ENCODE measurements at regions not wholly inside any gene's neighbourhood (a gene's known extent, or its start where the extent isn't known, plus 50 kb on each side); places are given as distances from the start of the nearest gene placed in this dataset.
"Not testable (repeated sequence)": the region's sequence is repeated elsewhere in the genome, so short reads cannot be mapped to it uniquely, and the experiment has no call there.

GRCh38 chr9:22654833-22655232 is 208.2 kb downstream of the DMRTA1 start:
- no peak for TF ChIP-seq EZH2phosphoT487 (conservative IDR thresholded peaks at IDR 0.05; ENCODE audit: low read length)
- no peak for TF ChIP-seq CTCF (IDR thresholded peaks at IDR 0.05; ENCODE audit: insufficient read depth, low read length, poor library complexity, severe bottlenecking)
- Histone ChIP-seq H3K4me3 (ENCODE audit: insufficient read depth, low read length, poor library complexity, severe bottlenecking) (no peak overlapping the region), H3K36me3 (ENCODE audit: low read length) (no peaks in the 10 kb centered on the region), H3F3A (ENCODE audit: insufficient read depth) (no peaks in the 10 kb centered on the region), H3K9ac (ENCODE audit: low read length) (no peak overlapping the region), H3K27ac (ENCODE audit: low read depth, low read length) (no peak overlapping the region), H3K4me2 (ENCODE audit: low read depth, low read length, poor library complexity, severe bottlenecking) (no peak overlapping the region), H3K27me3 (ENCODE audit: low read length) (no peaks in the 10 kb centered on the region), H2AFZ (ENCODE audit: low read depth, low read length, severe bottlenecking) (no peak overlapping the region), H3K79me2 (ENCODE audit: insufficient read depth, low read length) (no peaks in the 10 kb centered on the region), H4K20me1 (ENCODE audit: low read depth, low read length) (no peaks in the 10 kb centered on the region), H3K9me3 (ENCODE audit: insufficient read depth, low read length) (no peaks in the 10 kb centered on the region), H3K9me2 (replicated peaks; ENCODE audit: insufficient read depth, low read length) (no peaks in the 10 kb centered on the region)

- H3K9me2 ChIP-seq (replicated peaks; ENCODE audit: insufficient read depth, low read length), result no peaks in the 10 kb centered on the region
- no peak overlapping the region for H3K9ac ChIP-seq (ENCODE audit: low read length)
- H3K9me3 ChIP-seq (ENCODE audit: insufficient read depth, low read length), result no peaks in the 10 kb centered on the region
- no peak overlapping the region for H2AFZ ChIP-seq (ENCODE audit: low read depth, low read length, severe bottlenecking)
- H3F3A ChIP-seq (ENCODE audit: insufficient read depth), result no peaks in the 10 kb centered on the region
- H3K79me2 ChIP-seq (ENCODE audit: insufficient read depth, low read length), result no peaks in the 10 kb centered on the region
- H3K27me3 ChIP-seq (ENCODE audit: low read length), result no peaks in the 10 kb centered on the region
- no peak for TF ChIP-seq EZH2phosphoT487 (conservative IDR thresholded peaks at IDR 0.05; ENCODE audit: low read length)
- no peak for TF ChIP-seq CTCF (IDR thresholded peaks at IDR 0.05; ENCODE audit: insufficient read depth, low read length, poor library complexity, severe bottlenecking)
- H4K20me1 ChIP-seq (ENCODE audit: low read depth, low read length), result no peaks in the 10 kb centered on the region
- no peak overlapping the region for H3K27ac ChIP-seq (ENCODE audit: low read depth, low read length)
- no peak overlapping the region for H3K4me3 ChIP-seq (ENCODE audit: insufficient read depth, low read length, poor library complexity, severe bottlenecking)
- no peak overlapping the region for H3K4me2 ChIP-seq (ENCODE audit: low read depth, low read length, poor library complexity, severe bottlenecking)
- no peaks in the 10 kb centered on the region for H3K36me3 ChIP-seq (ENCODE audit: low read length)
Observed at GRCh38 chr9:22657713-22658112, 211.1 kb downstream of the DMRTA1 start.

- not testable (repeated sequence) for H3K4me3 ChIP-seq (ENCODE audit: insufficient read depth, low read length, poor library complexity, severe bottlenecking); H2AFZ ChIP-seq (ENCODE audit: low read depth, low read length, severe bottlenecking); H3K79me2 ChIP-seq (ENCODE audit: insufficient read depth, low read length); H3K4me2 ChIP-seq (ENCODE audit: low read depth, low read length, poor library complexity, severe bottlenecking); H4K20me1 ChIP-seq (ENCODE audit: low read depth, low read length); H3K9me3 ChIP-seq (ENCODE audit: insufficient read depth, low read length); H3K27ac ChIP-seq (ENCODE audit: low read depth, low read length); H3K36me3 ChIP-seq (ENCODE audit: low read length); H3F3A ChIP-seq (ENCODE audit: insufficient read depth); H3K9ac ChIP-seq (ENCODE audit: low read length); H3K27me3 ChIP-seq (ENCODE audit: low read length); H3K9me2 ChIP-seq (replicated peaks; ENCODE audit: insufficient read depth, low read length)
Observed at GRCh38 chr9:22658484-22658883, 211.9 kb downstream of the DMRTA1 start.

- H3K9me3 ChIP-seq (ENCODE audit: insufficient read depth, low read length), result no peaks in the 10 kb centered on the region
- H3F3A ChIP-seq (ENCODE audit: insufficient read depth), result no peaks in the 10 kb centered on the region
- H3K27ac ChIP-seq (ENCODE audit: low read depth, low read length), result no peak overlapping the region
- no peak overlapping the region for H3K9ac ChIP-seq (ENCODE audit: low read length)
- TF ChIP-seq CTCF (IDR thresholded peaks at IDR 0.05; ENCODE audit: insufficient read depth, low read length, poor library complexity, severe bottlenecking) (no peak), EZH2phosphoT487 (conservative IDR thresholded peaks at IDR 0.05; ENCODE audit: low read length) (no peak)
- no peaks in the 10 kb centered on the region; the same call in 1 of the 2 replicates for H3K9me2 ChIP-seq (replicated peaks; ENCODE audit: insufficient read depth, low read length)
- H3K27me3 ChIP-seq (ENCODE audit: low read length), result no peaks in the 10 kb centered on the region
- H4K20me1 ChIP-seq (ENCODE audit: low read depth, low read length), result no peaks in the 10 kb centered on the region
- no peak overlapping the region for H2AFZ ChIP-seq (ENCODE audit: low read depth, low read length, severe bottlenecking)
- H3K4me3 ChIP-seq (ENCODE audit: insufficient read depth, low read length, poor library complexity, severe bottlenecking), result no peak overlapping the region
- H3K79me2 ChIP-seq (ENCODE audit: insufficient read depth, low read length), result no peaks in the 10 kb centered on the region
- no peak overlapping the region for H3K4me2 ChIP-seq (ENCODE audit: low read depth, low read length, poor library complexity, severe bottlenecking)
- no peaks in the 10 kb centered on the region for H3K36me3 ChIP-seq (ENCODE audit: low read length)
Observed at GRCh38 chr9:22682536-22682935, 235.9 kb downstream of the DMRTA1 start.

Measured in SU-DHL-6 (cell line).